NCI-H510A (cell line): ENCODE measurements at regions not wholly inside any gene's neighbourhood (a gene's known extent, or its start where the extent isn't known, plus 50 kb on each side); places are given as distances from the start of the nearest gene placed in this dataset.
"Not testable (repeated sequence)": the region's sequence is repeated elsewhere in the genome, so short reads cannot be mapped to it uniquely, and the experiment has no call there.

Source experiments
- DNase-seq: peaks from one replicate; lab custom pipeline; 2025; lab: John Stamatoyannopoulos, UW

DNA sequence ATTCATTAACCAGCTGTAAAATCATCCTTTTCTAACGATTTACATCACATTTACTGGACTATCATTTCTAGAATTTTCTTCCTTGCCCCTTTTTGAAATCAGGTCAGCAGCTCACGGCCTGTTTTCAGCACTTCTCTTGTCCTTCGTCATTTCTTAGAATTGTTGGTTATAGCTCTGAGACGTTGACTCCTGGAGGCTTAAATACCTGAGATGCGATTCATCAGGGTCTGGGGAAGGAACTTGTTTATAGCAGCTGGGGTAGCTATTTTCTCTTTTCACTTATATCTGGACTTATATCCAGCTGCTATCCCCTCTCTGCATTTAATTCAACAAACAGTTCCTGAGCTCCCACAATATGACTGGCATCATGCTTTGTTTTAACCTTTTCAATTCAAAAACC lies 338.7 kb upstream of the TNRC6C start:
- DNase-seq: no peak

DNA sequence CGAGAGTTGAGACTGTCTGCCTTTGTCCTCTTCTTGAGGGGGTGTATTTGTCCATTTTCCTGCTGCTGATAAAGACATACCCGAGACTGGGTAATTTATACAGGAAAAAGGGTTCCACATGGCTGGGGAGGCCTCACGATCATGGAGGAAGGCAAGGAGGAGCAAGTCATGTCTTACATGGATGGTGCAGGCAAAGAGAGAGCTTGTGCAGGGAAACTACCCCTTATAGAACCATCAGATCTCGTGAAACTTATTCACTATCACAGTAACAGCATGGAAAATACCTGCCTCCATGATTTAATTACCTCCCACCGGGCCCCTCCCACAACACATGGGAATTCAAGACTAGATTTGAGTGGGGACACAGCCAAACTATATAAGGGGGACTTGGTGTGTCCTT lies 338.2 kb upstream of the TNRC6C start:
- DNase-seq: no peak

DNA sequence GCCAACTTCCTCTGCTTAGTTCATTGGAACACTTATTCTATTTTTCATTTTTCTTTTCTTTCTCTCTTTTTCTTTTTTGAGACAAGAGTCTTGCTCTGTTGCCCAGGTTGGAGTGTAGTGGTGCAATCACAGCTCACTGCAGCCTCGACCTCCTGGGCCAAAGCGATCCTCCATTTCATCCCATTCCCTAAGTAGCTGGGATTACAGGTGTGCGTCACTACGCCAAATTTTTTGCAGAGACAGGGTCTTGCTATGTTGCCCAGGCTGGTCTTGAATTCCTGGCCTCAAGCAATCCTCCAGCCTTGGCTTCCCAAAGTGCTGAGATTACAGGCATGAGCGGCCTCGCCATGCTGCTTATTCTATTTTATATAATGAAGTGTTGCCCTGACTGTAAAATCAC lies 336.4 kb upstream of the TNRC6C start:
- DNase-seq: not testable (repeated sequence)

DNA sequence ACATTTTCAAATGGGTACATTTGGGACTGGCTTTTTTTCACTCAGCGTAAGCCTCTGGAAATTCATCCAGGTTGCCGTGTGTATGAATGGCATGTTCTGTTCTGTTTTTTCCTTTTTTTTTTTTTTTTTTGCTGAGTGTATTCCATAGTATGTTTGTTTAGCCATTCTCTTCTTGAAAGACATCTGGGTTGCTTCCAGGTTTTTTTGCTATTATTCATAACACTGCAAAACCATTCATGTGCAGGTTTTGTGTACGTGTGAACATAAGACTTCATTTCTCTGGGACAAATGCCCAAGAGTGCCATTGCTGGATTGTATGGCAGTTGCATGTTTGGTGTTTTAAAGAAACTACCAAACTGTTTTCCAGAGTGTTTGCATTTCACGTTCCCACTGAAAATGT lies 335.9 kb upstream of the TNRC6C start:
- no peak for DNase-seq

DNA sequence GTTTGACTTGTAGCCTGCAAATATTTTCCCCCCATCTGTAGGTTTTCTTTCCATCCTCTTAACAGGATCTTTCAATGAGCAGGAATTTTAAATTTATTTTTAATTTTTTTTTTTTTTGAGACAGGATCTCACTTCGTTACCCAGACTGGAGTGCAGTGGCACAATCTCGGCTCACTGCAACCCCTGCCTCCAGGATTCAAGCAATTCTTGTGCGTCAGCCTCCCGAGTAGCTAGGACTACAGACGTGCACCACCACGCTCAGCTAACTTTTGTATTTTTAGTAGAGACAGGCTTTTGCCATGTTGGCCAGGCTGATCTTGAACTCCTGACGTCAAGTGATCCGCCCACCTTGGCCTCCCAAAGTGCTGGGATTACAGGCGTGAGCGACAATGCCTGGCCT lies 335.2 kb upstream of the TNRC6C start:
- not testable (repeated sequence) for DNase-seq

DNA sequence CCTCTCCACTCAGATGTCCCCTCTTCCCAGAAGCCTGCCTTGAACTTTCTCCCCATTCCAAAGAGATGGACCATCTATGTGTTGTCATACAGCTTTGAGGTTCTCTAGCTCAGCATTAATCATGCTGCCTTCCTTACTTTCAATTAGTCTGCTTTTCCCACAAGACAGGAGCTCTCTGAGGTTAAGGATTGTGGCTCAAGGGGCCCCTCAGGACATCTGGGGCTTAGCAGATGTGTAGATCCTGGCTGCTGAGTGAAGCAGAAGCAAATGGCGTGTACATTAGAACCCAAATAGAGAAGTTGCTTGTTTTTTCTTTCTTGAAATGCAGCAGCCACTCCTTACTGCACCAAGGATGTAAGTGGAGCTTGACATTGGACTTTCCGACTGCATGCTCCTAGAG lies 330.5 kb upstream of the TNRC6C start:
- DNase-seq: no peak

DNA sequence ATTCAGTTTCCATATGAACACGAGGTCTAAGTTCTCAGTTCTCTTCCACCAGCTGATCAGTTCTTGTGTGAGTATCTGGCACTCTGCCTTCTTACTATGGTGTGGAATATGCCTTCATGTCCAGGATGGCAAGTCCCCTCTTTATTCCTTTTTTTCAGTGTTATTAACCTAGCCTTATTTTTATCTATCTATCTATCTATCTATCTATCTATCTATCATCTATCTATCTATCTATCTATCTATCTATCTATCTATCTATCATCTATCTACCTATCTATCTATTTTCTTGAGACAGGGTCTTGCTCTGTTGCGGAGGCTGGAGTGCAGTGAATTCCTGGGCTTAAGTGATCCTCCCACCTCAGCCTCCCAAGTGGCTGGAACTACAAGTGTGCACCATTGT lies 329.2 kb upstream of the TNRC6C start:
- DNase-seq: not testable (repeated sequence)

DNA sequence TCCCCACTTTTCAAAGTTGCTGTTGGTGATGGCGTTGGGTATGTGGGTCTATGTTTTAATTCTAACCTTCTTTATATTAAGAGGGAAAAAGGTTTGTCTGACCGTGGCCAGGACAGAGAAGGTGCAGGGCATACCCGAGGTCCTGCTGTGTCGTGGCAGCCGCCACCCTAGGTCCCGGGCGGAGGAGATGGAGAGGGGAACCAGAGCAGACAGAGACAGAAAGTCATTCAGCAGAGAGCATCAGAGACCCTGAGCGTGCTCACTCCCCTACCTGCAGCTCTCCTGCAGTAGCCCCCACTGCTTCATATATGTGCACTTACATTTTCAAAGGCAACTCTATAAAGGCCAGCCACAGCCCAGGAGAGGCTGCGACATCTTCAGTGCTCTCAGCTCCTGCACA lies 327.2 kb upstream of the TNRC6C start:
- DNase-seq: no peak

DNA sequence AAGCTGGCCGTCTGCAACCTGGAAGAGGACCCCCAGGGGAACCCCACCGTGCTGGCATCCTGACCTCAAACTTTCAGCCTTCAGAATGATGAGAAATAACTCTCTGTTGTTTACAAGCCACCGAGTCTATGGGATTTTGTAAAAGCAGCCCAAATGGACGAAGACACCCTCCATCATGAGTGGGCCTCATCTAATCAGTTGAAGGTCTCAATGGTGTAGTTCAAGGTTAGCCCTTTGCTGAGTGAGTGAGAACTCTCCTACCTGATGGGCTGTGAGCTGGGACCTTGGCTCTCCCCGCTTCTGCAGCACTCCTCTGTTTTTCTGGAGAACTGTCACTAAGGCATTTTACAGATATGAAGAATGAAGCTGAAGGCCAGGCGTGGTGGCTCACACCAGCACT lies 325.9 kb upstream of the TNRC6C start:
- no peak for DNase-seq

DNA sequence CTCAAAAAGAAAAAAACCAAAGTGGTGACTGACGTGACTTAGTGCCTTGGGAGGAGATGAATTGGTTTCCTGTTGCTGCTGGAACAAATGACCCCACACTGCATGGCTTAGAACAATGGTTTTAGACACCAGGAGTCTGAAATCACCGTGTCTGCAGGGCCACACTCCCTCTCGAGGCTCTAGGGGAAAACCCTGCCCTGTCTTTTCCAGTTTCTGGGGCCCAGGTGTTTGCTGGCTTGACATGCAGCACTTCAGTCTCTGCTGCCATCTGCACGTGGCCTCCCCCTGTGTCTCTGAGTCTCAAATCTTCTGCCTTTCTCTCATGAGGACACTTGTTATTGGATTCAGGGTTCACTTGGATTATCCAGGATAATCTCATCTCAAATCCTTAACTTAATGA lies 323.8 kb upstream of the TNRC6C start:
- DNase-seq: no peak

DNA sequence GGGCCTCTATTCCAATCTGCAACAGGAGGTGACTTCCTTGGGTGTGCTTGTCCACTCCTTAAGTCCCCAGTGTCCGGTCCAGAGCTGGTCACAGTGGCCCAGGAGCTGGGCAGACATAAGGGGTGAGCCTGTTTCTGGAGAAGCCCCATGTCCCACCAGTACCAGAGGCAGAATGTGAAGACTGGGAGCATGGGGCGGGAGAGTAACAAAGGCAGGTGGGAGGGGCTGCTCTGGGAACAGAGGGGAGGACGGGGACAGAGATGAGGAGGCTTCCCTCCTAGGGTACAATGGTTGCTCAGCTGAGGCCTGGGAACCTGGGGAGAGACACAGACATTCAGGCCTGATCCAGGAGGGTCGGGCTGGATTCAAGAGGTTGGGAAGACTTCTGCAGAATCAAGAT lies 323.3 kb upstream of the TNRC6C start:
- no peak for DNase-seq

DNA sequence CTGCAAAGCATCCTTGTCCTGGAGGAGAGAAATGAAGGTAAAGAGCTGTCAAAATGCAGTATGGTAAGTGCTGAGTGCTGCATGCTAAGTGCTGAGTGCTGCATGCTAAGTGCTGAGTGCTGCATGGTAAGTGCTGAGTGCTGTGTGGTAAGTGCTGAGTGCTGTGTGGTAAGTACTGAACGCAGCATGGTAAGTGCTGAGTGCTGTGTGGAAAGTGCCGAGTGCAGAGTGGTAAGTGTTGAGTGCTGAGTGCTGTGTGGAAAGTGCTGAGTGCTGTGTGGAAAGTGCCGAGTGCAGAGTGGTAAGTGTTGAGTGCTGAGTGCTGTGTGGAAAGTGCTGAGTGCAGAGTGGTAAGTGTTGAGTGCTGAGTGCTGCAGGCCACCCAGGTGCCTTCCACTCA lies 322.7 kb upstream of the TNRC6C start:
- not testable (repeated sequence) for DNase-seq

DNA sequence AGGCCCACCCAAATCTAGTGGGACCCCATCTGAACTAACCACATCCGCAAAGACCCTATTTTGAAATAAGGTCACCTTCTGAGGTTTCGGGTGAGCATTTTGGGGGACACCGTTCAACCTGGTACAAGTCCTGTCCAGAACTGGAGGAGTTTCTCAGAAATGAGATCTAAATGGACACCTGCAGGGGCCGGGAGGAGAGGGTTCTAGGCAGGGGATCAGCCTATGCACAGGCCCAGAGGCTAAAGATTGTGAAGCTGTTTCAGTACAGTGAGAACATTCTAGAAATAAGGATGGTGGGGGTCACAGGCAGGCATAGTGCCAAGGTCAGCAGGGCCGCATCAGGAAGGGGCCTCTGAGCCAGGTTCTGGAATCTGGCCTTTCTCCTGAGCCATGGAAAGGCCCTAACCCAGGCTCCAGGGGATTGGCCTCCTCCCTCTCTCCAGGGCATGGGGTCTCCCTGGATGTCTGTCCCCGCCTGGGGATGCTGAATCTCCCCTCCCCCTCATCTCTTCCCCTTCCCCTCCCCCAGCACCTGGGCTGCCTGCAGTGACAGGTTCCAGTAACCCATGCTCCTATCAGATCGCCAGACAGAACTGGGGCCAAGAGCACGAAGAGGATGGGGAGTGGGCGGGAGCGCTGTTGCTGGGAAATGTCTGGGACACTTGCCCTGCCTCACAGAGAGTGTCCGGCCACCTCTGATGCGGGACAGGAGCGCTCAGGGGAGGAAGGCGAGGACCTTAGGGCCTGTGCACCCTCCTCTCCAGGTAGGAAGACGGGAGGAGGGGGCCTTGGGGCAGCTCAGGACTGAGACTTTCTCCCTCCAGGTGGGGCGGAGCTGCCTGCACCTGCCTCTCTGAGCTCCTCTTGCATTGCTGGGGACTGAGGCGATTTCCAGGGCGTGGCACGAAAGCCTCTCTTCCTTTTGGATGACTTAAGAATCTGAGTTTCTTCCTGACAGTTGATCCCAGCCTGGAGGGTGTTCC lies 321.4 kb upstream of the TNRC6C start:
- DNase-seq: no peak

DNA sequence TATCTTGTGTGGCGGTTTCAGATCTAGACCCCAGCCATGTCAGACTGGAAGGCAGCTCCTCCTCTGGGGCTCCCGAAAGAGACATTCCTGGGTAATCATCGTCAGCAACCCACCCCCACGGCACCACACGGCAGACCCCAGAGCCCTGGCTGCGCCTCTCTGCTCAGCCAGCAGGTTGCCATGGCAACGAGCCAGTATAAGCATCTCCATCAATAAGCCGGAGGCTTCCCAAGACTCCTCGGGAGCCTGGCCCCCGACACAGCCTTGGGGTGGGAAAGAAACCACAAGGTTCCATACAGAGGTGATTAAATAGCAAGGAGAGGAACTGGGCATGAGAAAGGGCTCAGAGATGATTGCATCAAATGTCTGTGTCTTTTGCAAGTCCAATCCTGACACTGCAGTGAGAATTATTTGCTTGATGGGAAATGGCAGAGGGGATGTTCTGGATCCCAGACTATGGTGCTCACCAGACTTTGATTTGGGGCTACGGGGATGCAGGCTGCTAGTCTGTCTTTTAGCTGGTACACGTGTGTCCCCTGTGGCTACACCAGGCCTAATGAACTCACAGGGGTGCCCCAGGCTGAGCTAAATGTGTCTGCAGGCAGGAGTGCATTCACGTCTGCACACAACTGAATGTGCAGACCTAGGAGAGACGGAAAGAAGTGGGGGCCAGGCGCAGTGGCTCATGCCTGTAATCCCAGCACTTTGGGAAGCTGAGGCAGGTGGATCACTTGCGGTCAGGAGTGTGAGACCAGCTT lies 320.5 kb upstream of the TNRC6C start:
- DNase-seq: no peak

DNA sequence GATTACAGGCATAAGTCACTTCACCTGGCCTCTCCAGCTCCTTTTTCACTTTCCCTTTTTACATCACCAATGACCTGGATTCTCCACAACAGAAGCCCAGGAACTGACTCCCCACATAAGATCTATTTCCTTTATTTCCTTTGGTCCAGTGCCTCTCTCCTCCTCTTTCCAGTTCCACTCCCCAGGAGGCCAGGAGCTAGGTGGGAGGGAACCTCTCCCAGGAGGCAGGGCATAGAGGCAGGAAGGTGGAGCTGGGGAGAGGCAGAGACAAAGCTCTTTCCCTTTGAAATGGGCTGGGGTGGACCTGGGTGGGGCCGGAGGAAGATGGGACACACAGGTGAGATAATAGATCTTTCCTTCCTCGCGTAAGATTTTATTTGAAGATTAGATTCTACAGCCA lies 318.3 kb upstream of the TNRC6C start:
- no peak for DNase-seq

DNA sequence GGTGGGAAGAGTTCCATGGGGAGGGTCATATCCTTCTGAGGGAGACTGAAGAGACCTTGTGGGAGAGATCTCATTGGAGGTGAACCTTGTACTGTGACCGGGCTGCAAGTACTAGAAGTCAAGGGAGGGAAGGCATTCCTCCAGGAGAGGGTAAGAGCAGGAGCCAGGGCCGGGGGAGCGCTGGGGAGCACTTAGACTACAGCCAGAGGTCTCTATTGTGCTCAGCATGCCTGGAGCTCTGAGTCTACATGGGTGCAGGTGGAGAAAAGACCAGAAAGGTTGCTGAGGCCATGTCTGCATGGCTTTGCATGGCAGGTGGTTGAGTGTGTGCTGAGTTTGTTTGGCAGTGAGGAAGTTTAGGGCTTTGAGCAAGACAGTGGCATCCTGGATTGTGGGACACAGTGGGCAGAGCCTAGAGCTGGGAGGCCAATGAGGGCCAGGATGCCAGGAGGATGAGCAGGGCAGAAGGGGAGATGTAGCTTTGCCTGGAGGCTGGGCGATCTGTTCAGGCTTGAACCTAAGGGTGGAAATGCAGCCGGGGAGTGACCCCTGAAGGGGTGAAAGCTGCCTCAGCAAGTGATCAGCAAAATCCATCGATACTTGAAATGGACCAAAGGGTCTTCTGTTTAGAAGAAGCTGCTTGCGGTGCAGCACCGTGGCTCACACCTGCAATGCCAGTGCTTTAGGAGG lies 317.4 kb upstream of the TNRC6C start:
- no peak for DNase-seq

DNA sequence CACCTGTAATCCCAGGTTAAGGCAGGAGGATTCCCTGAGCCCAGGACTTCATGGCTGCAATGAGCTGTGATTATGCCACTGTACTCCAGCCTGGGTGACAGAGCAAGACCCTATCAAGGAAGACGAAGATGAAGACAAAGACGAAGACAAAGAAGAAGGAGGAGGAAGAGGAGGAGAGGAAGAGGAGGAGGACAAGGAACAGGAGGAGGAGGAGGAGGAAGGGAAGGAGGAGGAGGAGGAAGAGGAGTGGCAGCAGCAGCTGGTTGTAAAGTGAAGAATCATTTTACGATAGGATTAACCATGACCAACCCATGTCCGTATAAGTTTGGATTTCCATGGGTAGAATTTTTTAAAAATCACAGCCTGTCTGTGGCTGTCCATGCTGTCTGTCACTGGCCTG lies 316.8 kb upstream of the TNRC6C start:
- DNase-seq: no peak

DNA sequence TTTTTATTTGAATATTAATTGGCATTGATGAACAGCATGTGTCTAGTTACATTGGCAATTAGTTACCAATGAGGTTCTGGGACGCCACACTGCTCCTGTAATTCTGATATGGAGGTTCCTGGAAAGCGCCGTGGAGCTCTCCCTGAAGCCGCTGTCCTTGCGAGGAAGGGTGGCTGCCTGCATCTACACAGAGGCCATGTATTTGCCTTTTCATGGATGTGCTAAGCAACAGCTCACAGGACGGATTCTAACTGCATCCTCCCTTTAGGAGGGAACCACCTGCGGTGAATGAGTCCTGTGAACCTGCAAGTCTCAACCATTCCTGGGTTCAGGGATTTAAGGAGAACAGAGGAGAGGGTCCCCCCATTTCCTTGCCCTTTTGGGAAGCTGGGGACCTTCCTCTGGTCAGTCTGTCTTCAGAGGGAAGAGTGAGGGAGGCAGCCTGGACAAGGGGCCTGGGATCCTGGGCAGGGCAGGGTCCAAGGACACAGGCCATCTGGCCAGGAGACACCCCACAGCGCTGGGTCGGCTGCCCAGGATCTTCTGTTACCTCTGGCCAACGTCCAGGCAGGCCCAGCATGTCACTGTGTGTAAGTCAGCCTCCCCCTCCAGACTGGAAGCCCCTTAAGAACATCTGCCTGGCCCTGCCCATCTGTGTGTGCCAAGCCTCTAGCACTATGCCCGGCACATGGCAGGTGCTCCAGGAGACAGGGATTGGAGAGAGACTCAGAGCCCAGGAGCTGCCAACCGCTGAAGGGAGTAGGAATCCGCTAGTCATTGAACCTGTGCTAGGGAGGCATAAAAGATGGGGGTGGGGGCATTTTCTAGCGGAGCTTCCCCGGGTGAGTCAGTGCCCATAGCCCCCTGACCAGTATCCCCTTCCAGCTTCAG lies 314.1 kb upstream of the TNRC6C start:
- no peak for DNase-seq

DNA sequence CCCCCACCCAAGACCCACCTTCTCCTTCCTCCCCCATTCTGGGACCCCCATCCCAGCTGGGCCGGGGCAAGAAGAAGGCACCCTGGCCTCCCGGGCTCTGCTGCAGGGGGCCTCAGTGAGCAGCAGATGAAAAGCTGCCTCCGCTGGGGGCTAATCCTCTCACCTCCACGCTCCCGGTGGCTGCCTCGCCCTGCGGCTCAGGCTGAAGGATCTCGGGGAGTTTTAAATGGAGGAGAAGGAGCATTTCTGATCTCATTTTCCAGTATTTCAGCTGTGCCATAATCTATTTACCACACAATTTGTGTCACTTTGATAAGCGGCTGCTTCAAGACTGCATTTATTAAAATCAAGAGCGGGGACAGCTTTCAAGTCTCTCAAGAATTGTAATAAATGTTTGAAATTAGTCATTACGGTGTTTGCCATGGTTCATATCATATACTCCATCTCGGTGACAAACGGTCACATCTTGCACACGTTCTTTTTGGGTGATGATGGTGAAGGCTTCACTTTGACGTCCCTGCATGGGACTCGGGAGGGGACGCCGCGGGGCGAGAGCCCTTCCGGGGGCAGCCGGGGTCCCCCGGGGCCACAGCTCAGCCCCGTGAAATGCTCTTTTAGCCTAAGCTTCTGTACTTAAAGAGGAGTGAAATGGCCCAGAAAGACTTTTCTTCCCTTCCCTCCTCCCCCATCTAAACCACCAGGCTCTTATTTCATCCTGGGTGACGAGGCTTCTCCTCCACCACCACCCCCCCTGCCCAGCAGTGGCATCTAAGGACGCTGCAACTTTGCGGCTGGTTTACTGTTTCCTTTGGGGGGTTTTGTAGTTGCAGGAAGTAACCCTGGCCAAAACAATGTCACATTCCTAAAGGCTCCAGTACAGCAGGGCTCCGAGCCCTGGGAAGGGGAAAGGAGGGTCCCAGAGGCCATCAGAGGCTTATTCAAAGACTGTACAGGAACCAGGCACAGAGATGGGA lies 313.1 kb upstream of the TNRC6C start:
- DNase-seq: no peak

DNA sequence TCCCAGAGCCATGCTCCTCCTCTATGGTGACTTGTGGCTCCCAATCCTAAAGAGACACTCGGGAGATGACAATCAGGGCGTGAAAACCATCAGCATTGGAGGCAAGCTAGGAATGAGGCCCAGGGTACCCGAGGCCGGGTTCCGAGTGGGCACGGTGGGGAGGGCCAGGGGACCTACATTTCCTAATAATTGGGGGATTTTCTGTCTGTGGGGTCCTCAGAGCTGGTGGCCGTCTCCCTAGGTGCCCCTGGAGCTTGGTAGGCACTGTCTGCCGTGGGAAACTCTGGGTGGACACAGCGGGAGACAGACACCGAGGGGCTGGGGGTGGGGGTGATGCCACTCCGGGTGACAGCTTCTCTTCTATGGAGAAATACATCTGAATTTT lies 312.5 kb upstream of the TNRC6C start:
- no peak for DNase-seq
